HG02840 (cell line): ENCODE measurements at regions not wholly inside any gene's neighbourhood (a gene's known extent, or its start where the extent isn't known, plus 50 kb on each side); places are given as distances from the start of the nearest gene placed in this dataset.

Experiments used
- ATAC-seq: cut with Tn5 transposase; IDR thresholded peaks from one replicate; pipeline ENCODE4 v1.9.1; 2021; ENCODE audit warnings: mild to moderate bottlenecking, moderate library complexity, moderate number of reproducible peaks; ENCODE audit not compliant: unreplicated experiment, low FRiP score

DNA sequence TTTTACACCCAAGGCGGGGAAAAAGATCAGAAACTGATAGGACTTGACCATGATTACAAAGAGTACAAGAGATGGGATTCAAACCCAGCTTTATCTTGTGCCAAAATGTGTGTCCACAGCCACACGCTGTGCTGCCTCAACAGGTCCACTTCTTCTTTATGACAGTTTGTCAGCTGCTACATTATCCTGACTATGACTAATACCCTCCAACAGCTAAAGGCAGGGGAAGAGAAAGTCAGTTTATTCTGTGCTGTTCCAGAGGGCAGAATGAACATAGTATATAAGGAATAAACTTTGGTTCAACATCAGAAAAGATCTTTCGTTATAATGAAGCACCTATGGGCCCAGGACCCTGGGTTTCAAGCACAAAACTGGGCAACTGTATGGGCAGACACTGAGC is 668.2 kb upstream of the TENM4 start:
- ATAC-seq, result no peak

DNA sequence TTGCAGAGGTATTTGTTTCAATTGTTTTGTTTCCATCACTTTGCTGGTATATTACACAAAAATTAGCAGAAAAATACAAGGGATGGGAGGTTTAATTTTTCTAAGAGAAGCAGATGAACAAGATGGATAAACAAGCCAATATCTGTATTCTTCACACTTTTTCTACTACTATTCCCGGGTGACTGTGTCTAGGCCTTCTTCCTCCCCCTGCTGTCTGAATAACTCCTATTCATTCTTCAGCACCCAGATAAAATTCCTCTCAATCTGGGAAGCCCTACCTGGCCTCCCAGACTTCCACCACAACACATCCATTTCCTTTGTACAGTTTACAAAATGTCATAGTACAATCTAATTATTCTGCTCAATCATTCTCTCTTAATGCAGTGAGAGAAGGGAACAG is 666.6 kb upstream of the TENM4 start:
- no peak for ATAC-seq

DNA sequence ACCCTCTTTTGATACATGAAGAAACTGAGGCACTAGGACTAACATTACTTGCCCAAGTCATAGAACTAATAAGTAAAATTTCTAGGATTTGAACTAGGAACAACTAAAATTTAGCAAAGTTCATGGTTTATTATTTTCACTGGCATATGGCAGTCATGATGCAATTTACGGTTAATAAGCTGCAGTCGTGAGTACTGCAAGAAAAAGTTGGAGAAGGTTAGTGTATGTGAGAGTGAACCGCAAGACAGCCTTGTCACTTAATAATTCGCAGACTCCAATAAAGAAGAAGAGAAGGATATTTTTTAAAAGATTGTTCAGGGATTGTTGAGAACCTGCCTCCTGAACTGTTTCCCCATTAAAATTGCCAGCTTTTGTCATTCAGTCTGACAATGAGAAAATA is 663.4 kb upstream of the TENM4 start:
- ATAC-seq, result no peak

DNA sequence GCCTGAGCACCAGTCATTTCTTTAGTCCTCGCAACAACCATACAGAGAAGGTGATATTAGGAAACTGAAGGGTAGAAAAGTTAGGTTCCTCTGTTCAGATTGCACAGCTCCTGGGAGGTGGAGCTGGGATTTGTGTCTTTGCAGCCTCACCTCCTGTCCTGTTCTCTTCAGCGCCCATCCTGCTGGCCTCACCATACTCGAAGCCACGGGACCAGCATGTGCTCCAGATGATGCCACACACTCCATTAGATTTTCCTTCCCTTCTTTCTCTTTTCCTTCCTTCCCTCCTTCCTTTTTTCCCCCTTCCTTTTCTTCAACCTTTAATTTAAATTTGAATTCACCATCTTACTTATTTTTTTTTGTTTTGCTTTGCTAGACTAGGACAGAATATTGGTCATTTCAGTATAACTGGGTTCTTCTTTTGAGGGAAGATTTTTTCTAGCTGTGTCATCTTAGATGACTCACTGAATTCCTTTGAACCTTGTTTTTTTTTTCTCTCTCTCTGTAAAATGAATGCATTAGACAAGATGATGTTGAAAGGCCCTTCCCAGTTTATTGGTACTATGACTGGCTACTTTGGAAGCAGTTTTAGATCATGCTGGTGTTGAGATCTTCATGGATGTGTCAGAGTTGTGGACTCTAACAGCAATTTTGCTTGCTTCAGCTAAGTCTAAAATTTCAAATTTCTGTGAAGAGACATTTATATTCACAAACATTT is 662.5 kb upstream of the TENM4 start:
- ATAC-seq, result no peak

DNA sequence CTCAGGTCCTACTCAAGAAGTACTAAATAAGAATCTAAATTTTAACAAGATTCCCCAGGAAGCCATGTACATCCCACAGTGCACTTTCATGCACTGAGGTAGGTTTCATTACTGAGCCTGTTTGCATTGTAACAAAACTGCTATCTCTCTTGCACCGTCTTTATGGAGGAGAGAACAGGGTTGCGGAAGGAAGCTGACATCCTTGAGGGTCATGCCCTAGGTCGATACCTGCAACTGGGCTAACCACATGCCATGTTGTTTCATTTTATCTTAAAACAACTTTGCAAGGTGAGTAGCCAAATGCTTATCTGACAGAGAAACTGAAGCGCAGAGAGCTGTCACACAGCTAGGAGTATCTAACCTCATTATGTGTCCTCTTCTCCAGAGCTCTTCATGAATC is 656.3 kb upstream of the TENM4 start:
- no peak for ATAC-seq

DNA sequence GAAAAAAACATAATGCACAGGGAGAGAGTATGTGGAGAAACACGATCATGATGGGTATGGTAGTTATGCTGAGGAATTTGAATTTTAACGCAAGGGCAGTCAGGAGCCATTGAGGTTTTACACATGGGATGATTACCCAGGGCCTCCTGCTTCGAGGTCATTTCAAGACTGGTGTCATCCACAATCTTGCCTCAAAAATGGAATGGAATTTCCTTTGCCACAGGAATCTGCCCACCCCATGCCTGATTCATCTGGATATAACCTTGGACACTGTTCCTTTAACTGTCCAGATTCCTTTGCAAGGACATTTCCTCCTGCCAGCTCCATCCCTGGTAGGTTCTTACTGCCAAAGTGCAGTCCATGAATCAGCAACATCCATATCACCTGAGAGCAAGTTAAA is 655.9 kb upstream of the TENM4 start:
- no peak for ATAC-seq

DNA sequence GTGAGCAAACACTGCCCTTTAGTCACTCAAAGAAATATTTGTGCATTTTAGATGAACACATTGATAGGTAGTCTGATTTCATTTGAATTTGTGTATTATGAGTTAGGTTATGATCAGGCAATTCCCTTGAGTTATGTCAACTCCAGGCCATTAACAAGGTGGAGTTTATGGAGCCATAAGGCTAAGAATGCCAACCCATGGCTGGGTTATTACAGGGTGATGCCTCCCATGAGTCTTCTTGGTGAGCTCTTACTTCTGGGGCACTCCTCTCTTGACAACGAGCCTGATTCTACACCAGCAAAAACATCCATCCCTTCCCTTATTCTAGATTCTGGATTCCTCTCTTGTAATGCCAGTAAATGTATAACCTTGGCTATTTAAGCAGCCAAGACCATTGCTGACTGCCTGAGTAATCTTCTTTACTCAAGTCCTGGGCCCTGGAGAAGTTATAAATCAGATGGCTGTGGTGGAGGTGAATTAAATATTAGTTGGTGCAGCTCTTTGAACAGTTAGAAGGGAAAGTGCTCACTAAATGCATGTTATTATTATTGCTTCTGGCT is 645.7 kb upstream of the TENM4 start:
- no peak for ATAC-seq

DNA sequence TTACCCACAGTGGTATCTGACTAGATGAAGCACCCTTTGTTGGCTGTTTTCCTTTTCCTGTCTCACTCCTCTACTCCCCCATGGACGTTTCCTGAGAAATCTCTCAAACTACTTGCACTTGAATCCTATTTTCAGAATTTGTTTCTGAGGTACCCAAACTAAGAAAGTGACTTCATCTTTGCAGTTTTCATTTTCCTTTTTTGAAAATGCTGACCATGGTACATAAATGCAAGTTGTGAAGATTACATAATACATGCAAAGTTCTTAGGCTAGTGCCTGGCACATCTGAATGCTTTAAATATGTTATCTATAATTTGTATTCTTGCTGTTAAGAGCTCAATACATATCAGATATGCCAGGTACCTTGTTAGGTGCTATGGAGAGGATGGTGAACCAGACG is 644.7 kb upstream of the TENM4 start:
- no peak for ATAC-seq

DNA sequence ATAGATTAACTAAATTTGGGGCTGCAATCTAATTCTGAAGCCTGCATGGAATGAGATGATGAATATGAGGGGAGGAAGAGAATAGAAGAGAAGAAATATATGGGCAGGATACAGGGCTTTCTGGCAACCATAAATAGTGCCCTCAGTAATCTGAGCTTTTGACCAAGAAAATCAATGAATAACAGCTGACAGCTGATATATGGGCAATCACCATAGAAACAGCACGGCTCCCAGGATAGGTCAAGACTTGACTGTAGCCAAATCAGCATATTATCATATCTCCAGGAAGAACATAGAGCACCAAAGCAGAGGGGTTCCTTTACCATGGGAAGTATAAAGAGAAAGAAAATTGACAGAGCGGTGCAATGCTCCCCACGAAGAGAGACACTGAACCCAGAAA is 643.8 kb upstream of the TENM4 start:
- no peak for ATAC-seq

DNA sequence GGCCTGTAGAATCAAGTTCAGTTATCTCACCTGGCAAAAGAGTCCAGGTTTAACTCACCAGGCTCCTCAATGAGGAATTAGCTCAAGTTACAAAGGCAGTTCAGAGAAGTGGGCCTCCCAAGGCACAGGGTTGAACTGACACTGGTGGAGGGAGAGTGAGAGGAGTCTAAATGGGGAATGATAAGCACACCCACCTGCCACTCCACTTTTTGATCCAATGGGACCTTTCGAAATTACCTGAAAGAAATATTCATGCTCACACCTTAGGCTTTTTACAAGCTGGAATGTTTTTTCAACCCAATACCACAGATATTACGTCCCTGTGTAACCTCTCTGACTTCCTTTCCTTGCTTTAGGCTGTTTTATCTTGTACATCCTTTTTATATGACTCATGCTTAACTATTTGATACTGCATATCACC is 642.7 kb upstream of the TENM4 start:
- no peak for ATAC-seq

DNA sequence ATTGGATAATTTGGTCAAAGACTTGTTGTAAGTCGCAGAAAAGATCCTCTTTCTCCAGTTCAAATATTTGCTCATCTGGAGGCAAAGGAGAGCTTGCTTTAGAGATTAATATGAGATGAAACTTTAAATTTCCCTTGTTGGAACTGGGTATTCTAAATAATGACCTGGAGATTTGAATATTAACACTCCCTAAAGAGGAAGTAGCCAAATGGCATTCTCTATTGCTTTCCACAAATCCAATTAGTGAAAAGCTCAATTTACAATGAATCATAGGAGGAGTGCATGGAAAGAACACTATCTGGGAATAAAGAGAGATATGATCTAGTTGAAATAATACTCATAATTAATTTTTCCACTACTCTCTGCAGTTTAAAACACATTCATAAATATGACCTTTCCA is 641.6 kb upstream of the TENM4 start:
- no peak for ATAC-seq

DNA sequence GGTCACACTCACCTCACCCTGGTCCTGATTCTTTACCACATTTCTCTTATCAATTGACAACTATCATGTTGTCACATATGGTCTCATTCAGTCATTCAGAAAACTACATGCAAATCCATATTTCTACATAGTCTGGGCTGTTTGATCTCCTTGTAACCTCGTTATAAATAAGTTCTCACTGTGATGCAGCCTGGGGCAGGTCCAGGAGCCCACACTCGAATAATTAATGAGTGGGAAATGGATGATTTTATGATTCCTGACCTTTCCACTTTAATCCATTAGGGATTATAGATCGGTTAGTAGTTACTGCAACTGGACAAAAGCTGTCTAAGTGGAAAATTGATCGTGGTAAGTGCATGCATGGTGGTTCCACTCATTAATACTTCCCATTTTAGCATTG is 636.3 kb upstream of the TENM4 start:
- ATAC-seq, result no peak

DNA sequence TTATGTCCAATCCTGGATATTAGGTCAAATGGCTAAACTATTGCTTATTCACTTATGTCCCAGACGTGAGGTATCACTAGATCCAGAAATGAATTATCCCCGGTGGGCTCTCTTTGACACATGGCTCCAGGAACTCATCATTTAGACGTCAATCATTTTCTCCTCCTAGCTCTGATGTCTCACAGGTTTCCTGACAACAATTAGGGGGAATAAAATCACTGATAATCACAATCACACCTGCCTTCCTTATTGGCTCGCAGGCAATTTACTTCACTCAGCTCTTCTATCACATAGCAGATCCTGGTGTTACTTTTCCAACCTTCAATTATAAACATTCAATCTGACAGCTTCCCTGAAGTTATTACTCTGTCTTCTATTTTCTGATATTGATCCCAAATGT is 634.0 kb upstream of the TENM4 start:
- ATAC-seq, result no peak

DNA sequence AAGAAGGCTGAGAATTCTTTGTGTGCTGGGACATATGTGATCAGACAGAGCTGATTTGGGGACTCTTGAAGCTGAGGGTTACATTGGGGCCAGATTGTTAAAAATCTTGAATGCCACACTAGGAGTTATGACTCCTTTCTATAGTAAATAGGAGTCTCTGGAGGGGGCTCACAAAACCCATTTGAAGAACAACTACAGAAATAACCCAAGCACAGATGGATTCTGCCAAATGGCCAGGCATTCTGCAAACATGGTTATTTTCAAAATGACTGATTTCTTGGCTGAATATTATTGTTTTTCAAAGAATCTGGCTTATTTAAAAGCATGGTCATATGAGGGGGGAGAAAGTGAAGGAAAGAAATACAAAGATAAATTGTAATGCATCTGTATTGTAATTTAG is 625.5 kb upstream of the TENM4 start:
- no peak for ATAC-seq

DNA sequence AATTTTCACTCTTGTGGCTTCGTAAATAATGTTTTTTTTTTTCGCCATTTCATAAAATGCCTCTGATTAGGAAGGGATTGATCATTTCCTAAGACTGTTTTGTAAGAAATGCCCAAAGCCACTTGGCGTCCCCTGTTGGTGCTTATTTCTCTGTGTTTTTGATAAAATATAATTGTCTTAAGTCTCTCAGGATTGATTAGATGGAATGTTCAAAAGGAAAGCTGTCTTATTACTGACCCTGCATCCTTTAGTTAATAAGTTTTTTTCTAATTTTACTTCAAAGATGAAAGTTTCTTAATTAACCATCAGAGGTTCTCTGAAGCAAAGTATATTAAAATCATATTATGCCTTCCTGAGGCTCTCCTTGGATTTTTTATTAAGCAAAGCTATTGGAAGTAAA is 624.3 kb upstream of the TENM4 start:
- ATAC-seq, result no peak

DNA sequence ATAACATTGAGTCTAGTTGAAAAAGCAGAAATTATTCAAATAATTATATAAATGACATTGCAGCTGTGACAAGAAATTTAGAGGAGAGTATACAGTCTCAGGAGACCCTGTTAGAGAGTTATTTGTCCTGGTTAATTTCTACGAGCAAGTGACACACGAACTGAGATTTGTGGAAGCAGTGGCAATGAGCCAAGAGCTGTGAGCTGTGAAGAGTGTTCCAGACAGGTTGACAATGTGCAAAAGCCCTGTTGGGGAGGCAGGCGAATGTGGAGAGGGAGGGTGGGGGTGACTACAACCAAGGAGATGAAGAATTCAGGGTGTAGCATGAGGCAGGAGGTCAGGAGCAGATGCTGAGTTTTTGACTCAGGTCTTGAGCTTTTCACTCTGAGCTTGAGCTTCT is 620.2 kb upstream of the TENM4 start:
- no peak for ATAC-seq

DNA sequence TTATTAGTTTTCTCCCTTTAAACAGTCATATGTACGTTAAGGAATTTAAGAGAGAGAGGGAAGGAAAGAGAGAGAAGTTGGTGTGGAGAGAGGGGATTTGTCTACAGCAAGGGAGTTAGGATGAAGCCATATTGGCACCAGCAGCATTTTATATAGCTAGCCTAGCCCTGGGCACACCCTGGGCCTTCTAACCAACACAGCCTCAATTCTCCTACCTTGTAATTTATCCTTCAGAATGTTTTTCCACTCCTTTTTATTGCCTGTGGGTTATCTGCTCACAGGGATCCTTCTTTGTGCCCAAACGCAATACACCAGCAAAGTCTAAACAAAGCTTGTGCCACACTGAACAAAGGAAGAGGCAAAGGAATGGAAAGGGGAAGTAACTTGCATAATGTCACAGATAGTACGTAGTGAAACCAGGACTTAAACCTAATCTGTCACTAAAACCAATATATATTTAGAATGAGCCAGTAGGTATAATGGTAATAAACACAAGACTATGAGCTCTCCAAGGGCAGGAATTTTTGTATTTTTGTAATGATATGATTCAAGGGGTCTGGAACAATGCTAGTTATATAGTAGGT is 613.8 kb upstream of the TENM4 start:
- ATAC-seq, result no peak

DNA sequence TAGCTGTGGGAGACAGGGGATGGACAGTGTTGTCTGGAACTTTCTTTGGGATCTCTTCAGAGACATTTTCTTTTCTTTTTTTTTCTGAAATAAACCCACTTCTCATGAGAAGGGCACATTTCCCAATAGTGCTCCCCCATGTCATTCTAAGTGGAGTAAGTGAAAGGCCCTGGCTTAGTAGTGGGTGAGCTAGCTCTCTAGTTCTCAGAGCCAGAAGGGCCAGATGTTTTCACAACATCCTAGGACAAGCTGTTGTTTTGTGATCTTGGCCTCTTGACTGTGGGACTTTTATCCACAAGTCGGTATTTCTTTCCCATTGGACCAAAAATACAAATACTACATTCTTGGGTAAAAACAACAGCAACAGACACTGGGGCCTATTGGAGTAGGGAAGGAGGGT is 607.7 kb upstream of the TENM4 start:
- no peak for ATAC-seq

DNA sequence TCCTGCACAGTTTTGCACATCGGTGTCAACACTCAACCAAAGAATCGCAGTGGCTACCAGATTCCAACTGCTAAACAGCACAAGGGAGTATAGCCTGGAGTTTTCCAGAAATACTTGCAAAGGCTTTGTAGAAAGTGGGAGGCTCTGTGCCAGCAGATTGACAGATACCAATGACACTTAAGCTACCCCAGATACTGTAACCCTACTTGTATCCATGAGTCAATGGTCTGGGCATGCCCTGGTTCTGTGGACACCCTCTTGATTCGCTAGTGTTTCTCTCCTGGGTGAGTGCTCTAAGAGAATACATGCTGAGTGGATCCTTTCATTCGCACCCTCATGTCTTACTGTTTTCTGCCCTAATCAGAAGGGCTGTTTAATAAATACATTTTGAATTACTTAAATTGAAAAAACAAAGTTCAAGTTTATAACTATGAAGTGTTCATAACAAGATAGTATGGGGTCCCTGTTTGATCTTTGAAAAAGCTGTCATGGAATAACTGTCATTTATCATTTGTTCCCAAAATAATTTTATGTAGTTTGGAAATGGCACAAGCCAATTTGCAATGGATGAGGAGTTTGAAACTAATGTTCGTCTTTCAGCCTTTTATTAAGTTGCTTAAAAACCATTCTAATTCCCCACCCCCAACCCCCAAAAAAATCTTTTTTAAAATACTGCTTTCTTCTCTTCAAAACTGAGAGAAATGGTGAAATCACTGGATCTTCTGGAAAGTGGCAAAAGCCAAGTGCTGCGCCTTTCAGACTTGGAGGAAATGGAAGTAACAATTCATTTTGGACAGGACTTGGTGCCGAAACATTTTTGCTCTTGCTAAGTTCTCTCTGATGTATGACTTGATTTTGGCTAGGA is 600.5 kb upstream of the TENM4 start:
- ATAC-seq, result no peak

DNA sequence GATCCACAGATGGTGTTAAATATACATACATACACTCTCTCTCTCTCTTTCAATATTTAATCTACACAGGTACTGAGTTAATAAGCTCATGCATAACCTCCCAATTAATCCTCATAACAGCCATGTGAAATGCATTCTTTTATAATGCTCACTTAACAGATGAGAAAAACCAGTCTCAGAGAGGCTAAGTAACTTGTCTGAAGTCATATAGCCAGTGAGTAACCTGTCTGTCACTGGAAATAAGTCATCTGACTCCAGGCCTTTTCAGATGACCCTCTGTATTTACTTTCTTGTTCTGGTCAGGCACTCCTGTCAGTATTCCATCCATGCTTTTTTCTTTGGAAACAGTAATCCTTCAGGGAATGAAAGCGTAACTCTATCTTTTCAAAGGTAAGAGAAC is 594.0 kb upstream of the TENM4 start:
- no peak for ATAC-seq

DNA sequence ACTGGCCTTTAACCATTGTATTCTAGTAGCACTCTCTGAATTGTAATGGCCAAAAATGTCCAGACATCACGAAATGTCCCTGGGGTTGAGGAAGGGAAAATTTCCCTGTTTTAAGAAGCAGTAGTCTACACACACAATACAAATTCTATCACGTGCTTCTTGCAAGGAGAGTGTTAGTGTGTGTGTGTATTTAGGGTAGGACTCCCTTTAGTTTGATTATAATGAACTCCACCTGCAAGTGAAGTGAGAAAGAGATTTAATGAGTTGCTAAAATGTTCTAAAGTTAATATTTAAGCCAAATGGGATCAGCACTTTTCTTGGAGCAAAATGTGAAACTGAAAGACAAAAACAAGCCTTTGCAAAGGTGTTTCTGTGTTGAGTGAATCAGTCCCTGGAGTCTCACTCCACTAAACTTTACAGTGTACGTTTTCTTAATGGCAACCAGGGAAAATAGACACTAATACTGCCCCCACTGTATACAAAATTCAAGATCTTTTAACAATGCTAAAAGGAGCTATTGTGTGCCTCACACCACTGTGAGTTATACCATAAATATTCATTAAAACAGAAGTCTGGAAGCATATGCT is 590.3 kb upstream of the TENM4 start:
- no peak for ATAC-seq
